ENCODE measurements at regions not wholly inside any gene's neighbourhood (a gene's known extent, or its start where the extent isn't known, plus 50 kb on each side); places are given as distances from the start of the nearest gene placed in this dataset.

DNA sequence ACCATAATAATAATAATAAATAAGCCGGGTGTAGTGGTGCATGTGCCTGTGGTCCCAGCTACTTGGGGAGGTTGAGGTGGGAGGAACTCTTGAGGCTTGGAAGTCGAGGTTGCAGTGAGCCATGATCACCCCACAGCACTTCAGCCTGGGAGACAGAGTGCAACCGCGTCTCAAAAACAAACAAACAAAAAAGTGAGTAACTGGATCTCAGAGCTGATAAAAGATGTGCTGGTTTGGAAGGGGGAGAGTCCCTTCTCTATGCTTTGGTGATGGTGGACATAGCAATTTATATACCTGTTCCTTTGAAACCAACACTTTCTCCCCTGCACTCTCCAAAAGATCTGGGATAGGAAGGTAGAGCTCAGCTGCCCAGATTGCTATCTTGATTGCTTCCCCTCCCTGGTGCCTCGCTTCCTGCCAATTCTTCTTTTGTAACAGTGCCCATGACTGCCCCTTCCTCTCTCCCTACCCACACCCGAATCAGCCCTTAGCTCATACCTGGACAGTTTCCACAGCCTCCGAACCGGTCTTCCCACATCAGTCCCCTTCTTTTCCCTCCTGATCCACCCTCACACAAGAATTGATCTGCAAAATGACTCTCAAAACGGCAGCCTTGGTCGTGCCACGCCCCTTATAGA, 55.1 kb upstream of the UBE2E1 start:
- Histone ChIP-seq H3K36me3 (ENCODE audit: control insufficient read depth in 1 of 2, insufficient read depth in 2 of 2, low read length in 2 of 2) (no peaks in the 10 kb centered on the region), H3K4me1 (ENCODE audit: control insufficient read depth in 1 of 2, insufficient read depth in 2 of 2, low read length in 2 of 2) (peaks cover 0 to 3% of the 10 kb centered on the region in 2 donors), H3K27ac (ENCODE audit: low read length) (no peak overlapping the region), H3K9me3 (ENCODE audit: control insufficient read depth in 1 of 2, low read length in 2 of 2) (no peaks in the 10 kb centered on the region), H3K27me3 (ENCODE audit: low read depth, low read length) (no peaks in the 10 kb centered on the region), H3K4me3 (ENCODE audit: low read depth in 1 of 2, low read length in 2 of 2) (no peak overlapping the region)

DNA sequence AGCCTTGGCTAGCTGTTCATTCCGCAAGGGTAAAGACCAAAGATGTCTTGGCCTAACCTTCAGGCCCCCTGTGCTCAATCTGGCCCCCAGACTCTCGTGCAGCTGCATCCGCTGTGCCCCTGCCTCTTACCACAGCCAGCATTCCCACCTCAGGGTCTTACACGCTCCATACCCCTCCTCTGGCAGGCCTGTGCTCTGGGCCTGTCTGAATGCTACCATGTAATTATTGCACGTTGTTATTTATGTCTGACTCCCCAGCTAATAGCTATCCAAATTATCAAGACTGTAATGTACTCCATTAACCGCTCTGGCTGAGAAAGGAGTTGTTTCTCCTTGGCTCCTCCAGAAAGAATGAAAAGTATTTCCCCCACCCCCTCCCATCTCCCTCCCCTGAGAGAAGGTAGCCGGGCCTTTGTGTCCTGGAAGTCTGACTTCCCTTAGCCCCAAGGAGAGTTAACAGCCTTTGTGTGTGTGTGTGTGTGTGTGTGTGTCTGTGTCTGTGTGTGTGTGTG, 54.5 kb upstream of the UBE2E1 start:
- H3K4me1 ChIP-seq (ENCODE audit: control insufficient read depth in 1 of 2, insufficient read depth in 2 of 2, low read length in 2 of 2) = peaks cover 0 to 3% of the 10 kb centered on the region in 2 donors
- no peaks in the 10 kb centered on the region for H3K9me3 ChIP-seq (ENCODE audit: control insufficient read depth in 1 of 2, low read length in 2 of 2)
- H3K27me3 ChIP-seq (ENCODE audit: low read depth, low read length) = no peaks in the 10 kb centered on the region
- no peak overlapping the region for H3K4me3 ChIP-seq (ENCODE audit: low read depth in 1 of 2, low read length in 2 of 2)
- H3K36me3 ChIP-seq (ENCODE audit: control insufficient read depth in 1 of 2, insufficient read depth in 2 of 2, low read length in 2 of 2) = no peaks in the 10 kb centered on the region
- no peak overlapping the region for H3K27ac ChIP-seq (ENCODE audit: low read length)

- no peak overlapping the region for H3K4me3 ChIP-seq (ENCODE audit: low read depth in 1 of 2, low read length in 2 of 2)
- H3K27me3 ChIP-seq (ENCODE audit: low read depth, low read length) = no peaks in the 10 kb centered on the region
- H3K4me1 ChIP-seq (ENCODE audit: control insufficient read depth in 1 of 2, insufficient read depth in 2 of 2, low read length in 2 of 2) = peaks cover 0 to 3% of the 10 kb centered on the region in 2 donors
- no peak overlapping the region for H3K27ac ChIP-seq (ENCODE audit: low read length)
- H3K36me3 ChIP-seq (ENCODE audit: control insufficient read depth in 1 of 2, insufficient read depth in 2 of 2, low read length in 2 of 2) = no peaks in the 10 kb centered on the region
- no peaks in the 10 kb centered on the region for H3K9me3 ChIP-seq (ENCODE audit: control insufficient read depth in 1 of 2, low read length in 2 of 2)
These were observed 53.6 kb upstream of the UBE2E1 start for GRCh38 chr3:23752126-23752525.

- no peak overlapping the region for H3K4me3 ChIP-seq (ENCODE audit: low read depth in 1 of 2, low read length in 2 of 2)
- H3K27me3 ChIP-seq (ENCODE audit: low read depth, low read length) = no peaks in the 10 kb centered on the region
- H3K4me1 ChIP-seq (ENCODE audit: control insufficient read depth in 1 of 2, insufficient read depth in 2 of 2, low read length in 2 of 2) = peaks cover 0 to 3% of the 10 kb centered on the region in 2 donors
- H3K9me3 ChIP-seq (ENCODE audit: control insufficient read depth in 1 of 2, low read length in 2 of 2) = no peaks in the 10 kb centered on the region
- H3K27ac ChIP-seq (ENCODE audit: low read length) = no peak overlapping the region
- H3K36me3 ChIP-seq (ENCODE audit: control insufficient read depth in 1 of 2, insufficient read depth in 2 of 2, low read length in 2 of 2) = no peaks in the 10 kb centered on the region
These were observed 51.5 kb upstream of the UBE2E1 start for GRCh38 chr3:23754215-23754614.
